ENCODE measurements at regions not wholly inside any gene's neighbourhood (a gene's known extent, or its start where the extent isn't known, plus 50 kb on each side); places are given as distances from the start of the nearest gene placed in this dataset.

- no peak overlapping the region for H3K4me3 ChIP-seq (replicated peaks; ENCODE audit: insufficient read depth, low read length)
- no peak for DNase-seq (ENCODE audit: low read depth in 1 of 2, low spot score in 1 of 2)
- H3K27me3 ChIP-seq (ENCODE audit: insufficient read depth, poor library complexity, severe bottlenecking): no peaks in the 10 kb centered on the region
- no peak for TF ChIP-seq POLR2AphosphoS5 (IDR thresholded peaks at IDR 0.05; ENCODE audit: low read depth)
- no peak for TF ChIP-seq SPI1 (IDR thresholded peaks at IDR 0.05; ENCODE audit: borderline replicate concordance, low read depth)
- TF ChIP-seq, protein P1, sequence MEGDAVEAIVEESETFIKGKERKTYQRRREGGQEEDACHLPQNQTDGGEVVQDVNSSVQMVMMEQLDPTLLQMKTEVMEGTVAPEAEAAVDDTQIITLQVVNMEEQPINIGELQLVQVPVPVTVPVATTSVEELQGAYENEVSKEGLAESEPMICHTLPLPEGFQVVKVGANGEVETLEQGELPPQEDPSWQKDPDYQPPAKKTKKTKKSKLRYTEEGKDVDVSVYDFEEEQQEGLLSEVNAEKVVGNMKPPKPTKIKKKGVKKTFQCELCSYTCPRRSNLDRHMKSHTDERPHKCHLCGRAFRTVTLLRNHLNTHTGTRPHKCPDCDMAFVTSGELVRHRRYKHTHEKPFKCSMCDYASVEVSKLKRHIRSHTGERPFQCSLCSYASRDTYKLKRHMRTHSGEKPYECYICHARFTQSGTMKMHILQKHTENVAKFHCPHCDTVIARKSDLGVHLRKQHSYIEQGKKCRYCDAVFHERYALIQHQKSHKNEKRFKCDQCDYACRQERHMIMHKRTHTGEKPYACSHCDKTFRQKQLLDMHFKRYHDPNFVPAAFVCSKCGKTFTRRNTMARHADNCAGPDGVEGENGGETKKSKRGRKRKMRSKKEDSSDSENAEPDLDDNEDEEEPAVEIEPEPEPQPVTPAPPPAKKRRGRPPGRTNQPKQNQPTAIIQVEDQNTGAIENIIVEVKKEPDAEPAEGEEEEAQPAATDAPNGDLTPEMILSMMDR (IDR thresholded peaks at IDR 0.05; ENCODE audit: insufficient read depth, low read length): no peak
- TF ChIP-seq GABPA (IDR thresholded peaks at IDR 0.05; ENCODE audit: low read depth): no peak
- TF ChIP-seq REST (IDR thresholded peaks at IDR 0.05; ENCODE audit: insufficient replicate concordance, low read depth): no peak
- no peak overlapping the region for H3K27ac ChIP-seq (replicated peaks)
These were observed 258.4 kb upstream of the AKR1E2 start for GRCh38 chr10:4567637-4568036.

DNA sequence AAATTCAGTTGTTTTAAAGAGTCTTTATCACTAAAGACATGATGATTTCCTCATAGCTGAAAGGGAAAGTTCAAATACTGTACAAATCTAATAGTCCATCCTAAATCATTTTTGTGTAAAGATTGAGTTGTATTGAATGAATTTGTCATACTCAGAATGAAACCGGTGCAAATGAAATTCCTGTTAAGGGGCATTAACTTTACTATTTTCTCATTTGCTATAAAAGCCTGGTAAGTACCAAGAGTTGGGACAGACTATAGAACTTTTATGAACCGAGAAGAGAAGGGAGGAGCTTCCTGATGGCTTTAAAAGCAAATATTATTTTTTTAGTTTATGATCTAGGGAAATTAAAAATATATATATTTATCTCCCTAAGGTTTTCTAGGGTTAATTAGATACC is 260.0 kb upstream of the AKR1E2 start:
- no peak overlapping the region for H3K4me3 ChIP-seq (replicated peaks; ENCODE audit: insufficient read depth, low read length)
- DNase-seq (ENCODE audit: low read depth in 1 of 2, low spot score in 1 of 2): no peak
- no peak overlapping the region for H3K27ac ChIP-seq (replicated peaks)
- H3K27me3 ChIP-seq (ENCODE audit: insufficient read depth, poor library complexity, severe bottlenecking): no peaks in the 10 kb centered on the region
- TF ChIP-seq, protein P1 (IDR thresholded peaks at IDR 0.05; ENCODE audit: insufficient read depth, low read length): no peak
- no peak for TF ChIP-seq REST (IDR thresholded peaks at IDR 0.05; ENCODE audit: insufficient replicate concordance, low read depth)
- no peak for TF ChIP-seq POLR2AphosphoS5 (IDR thresholded peaks at IDR 0.05; ENCODE audit: low read depth)
- no peak for TF ChIP-seq GABPA (IDR thresholded peaks at IDR 0.05; ENCODE audit: low read depth)
- TF ChIP-seq SPI1 (IDR thresholded peaks at IDR 0.05; ENCODE audit: borderline replicate concordance, low read depth): no peak

- Histone ChIP-seq H3K27ac (replicated peaks) (no peak overlapping the region), H3K4me3 (replicated peaks; ENCODE audit: insufficient read depth, low read length) (no peak overlapping the region), H3K27me3 (ENCODE audit: insufficient read depth, poor library complexity, severe bottlenecking) (no peaks in the 10 kb centered on the region)
- TF ChIP-seq POLR2AphosphoS5 (IDR thresholded peaks at IDR 0.05; ENCODE audit: low read depth) (no peak), GABPA (IDR thresholded peaks at IDR 0.05; ENCODE audit: low read depth) (no peak), REST (IDR thresholded peaks at IDR 0.05; ENCODE audit: insufficient replicate concordance, low read depth) (no peak), SPI1 (IDR thresholded peaks at IDR 0.05; ENCODE audit: borderline replicate concordance, low read depth) (no peak)
- TF ChIP-seq, protein P1 (IDR thresholded peaks at IDR 0.05; ENCODE audit: insufficient read depth, low read length): no peak
- no peak for DNase-seq (ENCODE audit: low read depth in 1 of 2, low spot score in 1 of 2)
These were observed 264.7 kb upstream of the AKR1E2 start for GRCh38 chr10:4561296-4561695.
